ENCODE measurements at regions not wholly inside any gene's neighbourhood (a gene's known extent, or its start where the extent isn't known, plus 50 kb on each side); places are given as distances from the start of the nearest gene placed in this dataset.
A peak's percentile ranks its signal among the peaks of the same experiment; 100 is the strongest.

DNA sequence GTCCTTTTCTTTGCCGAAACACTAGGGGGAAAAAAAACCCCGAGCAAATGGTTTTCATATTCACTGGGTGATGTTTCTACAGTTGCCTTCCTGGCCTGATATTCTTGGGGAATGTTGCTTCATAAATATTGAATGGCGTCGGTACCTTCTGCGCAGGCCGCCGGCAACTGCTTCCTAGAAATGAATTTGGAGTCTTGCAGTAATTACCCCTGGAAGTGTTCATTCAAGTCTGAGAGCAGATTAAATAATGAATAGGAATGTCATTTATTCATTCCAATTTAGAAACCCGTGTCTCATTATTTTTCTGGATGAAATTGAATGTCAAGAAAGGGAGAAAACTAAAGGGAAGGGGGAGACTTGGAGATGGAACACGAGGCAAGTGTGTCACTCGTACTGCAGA lies 179.4 kb upstream of the KCNG1 start:
- Histone ChIP-seq H3K4me1 (ENCODE audit: insufficient read depth) (peaks cover 14% of the 10 kb centered on the region), H3K4me3 (no peak overlapping the region), H3K27ac (no peak overlapping the region), H3K36me3 (no peaks in the 10 kb centered on the region), H3K27me3 (no peaks in the 10 kb centered on the region), H3K9me3 (no peaks in the 10 kb centered on the region)
- intact Hi-C loops (cut with DNase I): no loop called here
- WGBS, 3 donors: 86 to 88% (median 87%) methylated on average over 10 of the region's 10 CpGs
- no peak for DNase-seq
- TF ChIP-seq, protein P1, sequence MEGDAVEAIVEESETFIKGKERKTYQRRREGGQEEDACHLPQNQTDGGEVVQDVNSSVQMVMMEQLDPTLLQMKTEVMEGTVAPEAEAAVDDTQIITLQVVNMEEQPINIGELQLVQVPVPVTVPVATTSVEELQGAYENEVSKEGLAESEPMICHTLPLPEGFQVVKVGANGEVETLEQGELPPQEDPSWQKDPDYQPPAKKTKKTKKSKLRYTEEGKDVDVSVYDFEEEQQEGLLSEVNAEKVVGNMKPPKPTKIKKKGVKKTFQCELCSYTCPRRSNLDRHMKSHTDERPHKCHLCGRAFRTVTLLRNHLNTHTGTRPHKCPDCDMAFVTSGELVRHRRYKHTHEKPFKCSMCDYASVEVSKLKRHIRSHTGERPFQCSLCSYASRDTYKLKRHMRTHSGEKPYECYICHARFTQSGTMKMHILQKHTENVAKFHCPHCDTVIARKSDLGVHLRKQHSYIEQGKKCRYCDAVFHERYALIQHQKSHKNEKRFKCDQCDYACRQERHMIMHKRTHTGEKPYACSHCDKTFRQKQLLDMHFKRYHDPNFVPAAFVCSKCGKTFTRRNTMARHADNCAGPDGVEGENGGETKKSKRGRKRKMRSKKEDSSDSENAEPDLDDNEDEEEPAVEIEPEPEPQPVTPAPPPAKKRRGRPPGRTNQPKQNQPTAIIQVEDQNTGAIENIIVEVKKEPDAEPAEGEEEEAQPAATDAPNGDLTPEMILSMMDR (IDR thresholded peaks at IDR 0.05): no peak
- TF ChIP-seq EP300 (IDR thresholded peaks at IDR 0.05) (no peak), POLR2A (IDR thresholded peaks at IDR 0.05) (no peak)

DNA sequence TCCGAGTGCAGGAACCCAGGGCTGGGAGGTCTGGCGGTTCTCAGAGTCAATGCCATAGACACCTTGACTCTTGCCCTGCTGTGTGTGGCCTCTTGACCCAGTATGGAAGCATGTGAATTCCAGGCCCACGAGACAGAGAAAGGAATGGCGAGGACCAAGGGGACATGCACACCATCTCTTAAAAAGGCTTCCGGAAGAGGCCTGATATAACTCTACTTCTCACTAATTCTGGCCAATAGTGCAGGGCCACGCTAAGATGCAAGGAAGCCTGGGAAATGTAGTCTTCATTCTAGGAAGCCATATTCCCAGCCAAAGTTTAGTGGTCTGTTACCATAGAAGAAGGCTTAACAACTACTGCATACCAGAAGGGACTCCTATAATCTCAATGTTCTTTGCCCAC lies 177.0 kb upstream of the KCNG1 start:
- Histone ChIP-seq H3K4me1 (ENCODE audit: insufficient read depth) (peaks cover 16% of the 10 kb centered on the region), H3K9me3 (no peaks in the 10 kb centered on the region), H3K27ac (peak overlapping the region in 1 of 2 donors; percentile 47), H3K27me3 (no peaks in the 10 kb centered on the region), H3K4me3 (no peak overlapping the region), H3K36me3 (no peaks in the 10 kb centered on the region)
- TF ChIP-seq, protein P1 (IDR thresholded peaks at IDR 0.05): no peak
- TF ChIP-seq POLR2A (IDR thresholded peaks at IDR 0.05): no peak
- no peak for TF ChIP-seq EP300 (IDR thresholded peaks at IDR 0.05)
- intact Hi-C loops (cut with DNase I): no loop called here
- WGBS, 3 donors: 31 to 49% (median 42%) methylated on average over 6 of the region's 6 CpGs
- DNase-seq: peak in 1 of 5 donors; percentile 18

DNA sequence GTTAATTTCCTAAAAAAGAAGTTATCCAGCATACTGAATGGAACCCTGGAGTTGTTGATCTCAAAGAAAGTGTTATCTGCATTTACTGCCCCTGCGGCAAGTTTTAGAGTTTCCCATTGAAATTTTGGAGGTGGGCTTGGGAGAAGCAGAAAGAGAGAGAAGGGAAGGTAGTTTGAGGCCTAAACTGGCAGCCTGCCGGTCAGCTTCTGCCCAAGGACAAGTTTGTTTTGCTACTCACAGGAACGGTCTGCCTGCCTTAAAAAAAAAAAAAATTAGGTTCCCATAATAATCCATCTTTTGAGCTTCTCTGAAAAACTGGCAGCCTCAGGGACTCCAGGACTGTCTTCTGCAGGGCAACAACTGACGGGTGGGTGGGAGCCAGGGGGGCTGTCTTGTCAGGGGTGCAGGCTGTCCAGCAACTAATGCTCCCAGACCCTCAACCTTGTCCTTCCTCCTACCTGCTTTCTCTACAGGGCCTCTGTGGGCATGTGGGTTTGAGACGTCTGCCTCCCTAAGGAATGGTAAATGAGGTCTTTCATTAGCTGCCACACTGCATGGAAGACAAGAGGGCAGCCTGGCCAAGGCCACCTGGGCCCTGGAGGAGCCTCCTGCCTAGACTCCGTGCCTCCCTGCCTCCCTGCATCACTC lies 176.1 kb upstream of the KCNG1 start:
- no peak for TF ChIP-seq EP300 (IDR thresholded peaks at IDR 0.05)
- TF ChIP-seq, protein P1 (IDR thresholded peaks at IDR 0.05): no peak
- no peak for TF ChIP-seq POLR2A (IDR thresholded peaks at IDR 0.05)
- DNase-seq: peak; percentile 37 to 87 (median 71)
- Histone ChIP-seq H3K9me3 (no peaks in the 10 kb centered on the region), H3K27me3 (no peaks in the 10 kb centered on the region), H3K36me3 (no peaks in the 10 kb centered on the region), H3K4me3 (no peak overlapping the region), H3K4me1 (ENCODE audit: insufficient read depth) (peaks cover 16% of the 10 kb centered on the region), H3K27ac (peak overlapping the region; percentile 21 to 47)
- intact Hi-C loops (cut with DNase I): no loop called here
- WGBS, 3 donors: 14 to 35% (median 15%) methylated on average over 6 of the region's 6 CpGs

DNA sequence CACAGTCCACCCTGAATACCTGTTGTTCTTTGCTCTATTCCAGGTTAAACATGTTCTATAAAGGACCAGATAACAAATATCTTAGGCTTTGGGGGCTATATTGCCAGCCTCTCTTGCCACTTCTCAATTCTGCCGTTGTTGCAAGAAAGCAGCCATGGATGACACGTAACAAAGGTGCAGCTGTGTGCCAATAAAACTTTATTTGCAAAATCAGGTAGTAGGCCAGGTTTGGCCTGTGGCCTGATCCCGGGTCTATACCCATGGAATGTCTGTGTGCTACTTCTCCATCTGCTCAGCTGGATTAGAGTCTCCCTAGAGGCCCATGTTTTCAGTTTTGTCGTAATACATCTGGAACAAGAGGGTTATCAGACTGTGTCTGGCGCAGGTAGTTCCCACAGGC lies 175.3 kb upstream of the KCNG1 start:
- DNase-seq: no peak
- Histone ChIP-seq H3K27ac (peak overlapping the region in 1 of 2 donors; percentile 47), H3K27me3 (no peaks in the 10 kb centered on the region), H3K4me1 (ENCODE audit: insufficient read depth) (peaks cover 16% of the 10 kb centered on the region), H3K4me3 (no peak overlapping the region), H3K9me3 (no peaks in the 10 kb centered on the region), H3K36me3 (no peaks in the 10 kb centered on the region)
- 72 to 80% (median 76%) methylated on average over 5 of the region's 5 CpGs for WGBS, 3 donors
- intact Hi-C loops (cut with DNase I): no loop called here
- TF ChIP-seq POLR2A (IDR thresholded peaks at IDR 0.05): no peak
- TF ChIP-seq EP300 (IDR thresholded peaks at IDR 0.05): no peak
- TF ChIP-seq, protein P1 (IDR thresholded peaks at IDR 0.05): no peak
